GM12878 (cell line): ENCODE measurements at regions not wholly inside any gene's neighbourhood (a gene's known extent, or its start where the extent isn't known, plus 50 kb on each side); places are given as distances from the start of the nearest gene placed in this dataset.

Experiments
- ATF7 ChIP-seq: fragments of 450-650 bp; IDR thresholded peaks from 2 replicates; pipeline ENCODE4 v1.6.1; 2016; ENCODE audit warnings: low read depth, mild to moderate bottlenecking
- CUX1 ChIP-seq: IDR thresholded peaks from 2 replicates; pipeline ENCODE4 v1.6.1; 2012; ENCODE audit warnings: improper control_type of control experiment, low read depth, low read length; ENCODE audit not compliant: insufficient replicate concordance
- ELK1 ChIP-seq: IDR thresholded peaks from 2 replicates; pipeline ENCODE4 v1.6.1; 2012; ENCODE audit warnings: low read depth, low read length, improper control_type of control experiment
- KAT2A ChIP-seq: conservative IDR thresholded peaks from 2 replicates; pipeline ENCODE4 v1.6.1; 2011; ENCODE audit warnings: low read depth, low read length; ENCODE audit not compliant: control insufficient read depth
- MEF2B ChIP-seq: fragments of 450-650 bp; IDR thresholded peaks from 2 replicates; pipeline ENCODE4 v1.6.1; 2018; ENCODE audit warnings: mild to moderate bottlenecking, moderate library complexity; ENCODE audit not compliant: partially characterized antibody, poor library complexity, severe bottlenecking
- NKRF ChIP-seq: fragments of 450-650 bp; conservative IDR thresholded peaks from 2 replicates; pipeline ENCODE4 v1.6.1; 2017; ENCODE audit warnings: mild to moderate bottlenecking, moderate library complexity
- RB1 ChIP-seq: fragments of 450-650 bp; formaldehyde crosslinking; IDR thresholded peaks from 2 replicates; pipeline ENCODE4 v1.6.1; 2017; ENCODE audit warnings: mild to moderate bottlenecking, borderline replicate concordance
- ZNF207 ChIP-seq: fragments of 450-650 bp; IDR thresholded peaks from 2 replicates; pipeline ENCODE4 v1.6.1; 2014; ENCODE audit warnings: antibody characterized with exemption, mild to moderate bottlenecking, borderline replicate concordance

GRCh38 chr10:30559180-30559579 lies 70.4 kb downstream of the LYZL2 start (continued):
- TF ChIP-seq KAT2A (no peak), ELK1 (no peak), RB1 (no peak), ZNF207 (no peak), ATF7 (no peak), NKRF (no peak), MEF2B (no peak), CUX1 (no peak)
